ENCODE measurements at regions not wholly inside any gene's neighbourhood (a gene's known extent, or its start where the extent isn't known, plus 50 kb on each side); places are given as distances from the start of the nearest gene placed in this dataset.
"Not testable (repeated sequence)": the region's sequence is repeated elsewhere in the genome, so short reads cannot be mapped to it uniquely, and the experiment has no call there.

- Histone ChIP-seq H3K4me3 (no peak overlapping the region), H3K27ac (no peak overlapping the region), H3K4me1 (no peaks in the 10 kb centered on the region), H3K36me3 (no peaks in the 10 kb centered on the region), H3K9me3 (no peaks in the 10 kb centered on the region), H3K27me3 (no peaks in the 10 kb centered on the region)
- no peak for DNase-seq
- 96 to 100% (median 97%) methylated on average over 1 of the region's 1 CpG for WGBS, 5 donors
- intact Hi-C loops (cut with DNase I; ENCODE audit: low total_unique reads), result no loop called here
- TF ChIP-seq CTCF (IDR thresholded peaks at IDR 0.05) (no peak), POLR2AphosphoS5 (IDR thresholded peaks at IDR 0.05) (no peak), EP300 (IDR thresholded peaks at IDR 0.05) (no peak), POLR2A (IDR thresholded peaks at IDR 0.05) (no peak)
Measured at GRCh38 chr2:7692657-7693161, 775.5 kb downstream of the RNF144A start.

- Histone ChIP-seq H3K4me3 (no peak overlapping the region), H3K27ac (no peak overlapping the region), H3K27me3 (no peaks in the 10 kb centered on the region), H3K9me3 (no peaks in the 10 kb centered on the region), H3K4me1 (no peaks in the 10 kb centered on the region), H3K36me3 (no peaks in the 10 kb centered on the region)
- 68 to 87% (median 73%) methylated on average over 9 of the region's 9 CpGs for WGBS, 5 donors
- no peak for TF ChIP-seq EP300 (IDR thresholded peaks at IDR 0.05)
- TF ChIP-seq POLR2AphosphoS5 (IDR thresholded peaks at IDR 0.05), result no peak
- no peak for TF ChIP-seq POLR2A (IDR thresholded peaks at IDR 0.05)
- TF ChIP-seq CTCF (IDR thresholded peaks at IDR 0.05), result no peak
- no peak for DNase-seq
- intact Hi-C loops (cut with DNase I; ENCODE audit: low total_unique reads), result no loop called here
Measured at GRCh38 chr2:7693246-7694075, 776.2 kb downstream of the RNF144A start.

- intact Hi-C loops (cut with DNase I; ENCODE audit: low total_unique reads), result no loop called here
- 58 to 72% (median 63%) methylated on average over 12 of the region's 12 CpGs for WGBS, 5 donors
- H3K4me1 ChIP-seq, result no peaks in the 10 kb centered on the region
Measured at GRCh38 chr2:7694076-7694985, 777.1 kb downstream of the RNF144A start.

GRCh38 chr2:7696556-7696955 lies 779.3 kb downstream of the RNF144A start:
- intact Hi-C loops (cut with DNase I; ENCODE audit: low total_unique reads); DNase-seq; H3K4me3 ChIP-seq; H3K36me3 ChIP-seq; H3K27me3 ChIP-seq; H3K9me3 ChIP-seq; H3K27ac ChIP-seq; H3K4me1 ChIP-seq: not testable (repeated sequence)
- 82 to 86% (median 85%) methylated on average over 6 of the region's 6 CpGs for WGBS, 5 donors

More at GRCh38 chr2:7694076-7694985, 777.1 kb downstream of the RNF144A start:
- TF ChIP-seq POLR2A (IDR thresholded peaks at IDR 0.05) (no peak), EP300 (IDR thresholded peaks at IDR 0.05) (no peak), CTCF (IDR thresholded peaks at IDR 0.05) (no peak), POLR2AphosphoS5 (IDR thresholded peaks at IDR 0.05) (no peak)
- Histone ChIP-seq H3K27me3 (no peaks in the 10 kb centered on the region), H3K27ac (no peak overlapping the region), H3K9me3 (no peaks in the 10 kb centered on the region), H3K36me3 (no peaks in the 10 kb centered on the region), H3K4me3 (no peak overlapping the region)
- DNase-seq, result no peak
